K562 (cell line): ENCODE measurements at regions not wholly inside any gene's neighbourhood (a gene's known extent, or its start where the extent isn't known, plus 50 kb on each side); places are given as distances from the start of the nearest gene placed in this dataset.

Source experiments
- ATAC-seq: fragments of 200-7000 bp; cut with Tn5 transposase; 3 replicates; pipeline ENCODE4 v1.9.1; 2020; ENCODE audit warnings: moderate library complexity
- BruUV-seq: library from RNA; stranded (reverse); fragments of 400-500 nt; replicated peaks from 2 replicates; lab custom pipeline; 2021; lab: Mats Ljungman, UMichigan
- CTCF ChIA-PET: fragments of 300-600 bp; formaldehyde crosslinking; extraction: SDS; loops from one replicate; lab custom pipeline; 2021; ENCODE audit warnings: low intra/inter-chr PET ratio; lab: Yijun Ruan, JAX
- POLR2A ChIA-PET: fragments of 300-600, 350-650 bp; sonication (Branson Sonifier 250); formaldehyde crosslinking; extraction: SDS; loops from one replicate; lab custom pipeline; 2021; ENCODE audit warnings: antibody characterized with exemption, inconsistent platforms; lab: Yijun Ruan, JAX
- DNase-seq, 4 experiments: peaks; one replicate each; pipeline versions ENCODE4 v3.0.0 to v3.0.0-alpha.2; 2011 to 2018; ENCODE audit warnings: low spot score in 3 of 4, mixed read lengths in 3 of 4; ENCODE audit errors: extremely low read depth in 1 of 4
- FAIRE-seq: peaks from 2 replicates; lab custom pipeline; 2011; peaks lifted over from hg19 to GRCh38; lab: Jason Lieb, UNC
- H2AFZ ChIP-seq: 2 replicates; pipeline ENCODE4 v1.6.0; 2011; ENCODE audit warnings: low read depth, low read length, control low read depth, inconsistent platforms
- H3K27ac ChIP-seq: fragments of 200-600 bp; 3 replicates; pipeline ENCODE4 v1.8.0; 2011; ENCODE audit warnings: low read depth, mild to moderate bottlenecking, control low read depth, inconsistent platforms, low read length, moderate library complexity, mixed read lengths; ENCODE audit errors: extremely low read depth
- H3K27me3 ChIP-seq, 2 experiments: fragments of 300-600 bp in 1 of 2; 2 replicates in 1 of 2; 3 replicates in 1 of 2; pipeline versions ENCODE4 v1.6.0 to v1.8.0; 2011; ENCODE audit warnings: inconsistent platforms in 2 of 2, low read length in 2 of 2, mild to moderate bottlenecking in 1 of 2, mixed read lengths in 1 of 2, moderate library complexity in 1 of 2; ENCODE audit not compliant: control insufficient read depth in 2 of 2, insufficient read depth in 2 of 2
- H3K36me3 ChIP-seq: fragments of 300-600 bp; 3 replicates; pipeline ENCODE4 v1.8.0; 2011; ENCODE audit warnings: mild to moderate bottlenecking, low read length, inconsistent platforms; ENCODE audit not compliant: control insufficient read depth, insufficient read depth
- H3K4me1 ChIP-seq, 2 experiments: fragments of 200-600 bp in 1 of 2; replicated peaks in 1 of 2; 2 replicates in 1 of 2; 3 replicates in 1 of 2; pipeline versions ENCODE4 v1.5.1 to v1.8.0; 2011; ENCODE audit warnings: inconsistent platforms in 2 of 2, low read length in 2 of 2, mild to moderate bottlenecking in 1 of 2, mixed read lengths in 1 of 2, moderate library complexity in 1 of 2; ENCODE audit not compliant: control insufficient read depth in 2 of 2, insufficient read depth in 2 of 2
- H3K4me2 ChIP-seq: 2 replicates; pipeline ENCODE4 v1.6.1; 2011; ENCODE audit warnings: low read length, control low read depth, inconsistent platforms, mixed read lengths; ENCODE audit not compliant: insufficient read depth
- H3K4me3 ChIP-seq: fragments of 200-600 bp; sonication (generic), shearing (Covaris generic); 2 replicates; pipeline ENCODE4 v1.5.1; 2016; ENCODE audit warnings: control low read depth, inconsistent platforms
- H3K79me2 ChIP-seq: fragments of 200-600 bp; 3 replicates; pipeline ENCODE4 v1.8.0; 2011; ENCODE audit warnings: low read length, inconsistent platforms; ENCODE audit not compliant: control insufficient read depth, insufficient read depth
- H3K9ac ChIP-seq, 2 experiments: 2 replicates each; pipeline versions ENCODE4 v1.6.0 to v1.6.1; 2011; ENCODE audit warnings: low read depth in 2 of 2, low read length in 2 of 2, control low read depth in 1 of 2, inconsistent platforms in 1 of 2, mild to moderate bottlenecking in 1 of 2, mixed read lengths in 1 of 2; ENCODE audit not compliant: insufficient read depth in 1 of 2
- H3K9me1 ChIP-seq: one replicate; pipeline ENCODE4 v1.6.0; 2011; ENCODE audit warnings: inconsistent platforms, mild to moderate bottlenecking, low read length, moderate library complexity; ENCODE audit not compliant: control insufficient read depth, insufficient read depth
- H3K9me3 ChIP-seq: replicated peaks from 2 replicates; pipeline ENCODE4 v1.5.1; 2011; ENCODE audit warnings: low read depth, low read length, inconsistent platforms; ENCODE audit not compliant: control insufficient read depth, insufficient read depth
- H4K20me1 ChIP-seq: replicated peaks from 2 replicates; pipeline ENCODE4 v1.6.1; 2011; ENCODE audit warnings: low read length, inconsistent platforms, mixed read lengths; ENCODE audit not compliant: control insufficient read depth, insufficient read depth
- FOXA3 ChIP-seq, 2 experiments: fragments of 450-650 bp in 1 of 2; sonication (generic) in 1 of 2; formaldehyde crosslinking; IDR thresholded peaks in 1 of 2; conservative IDR thresholded peaks in 1 of 2; 2 replicates each; pipeline versions ENCODE4 v1.4.0 to v1.8.0; 2020 to 2022; ENCODE audit warnings: mild to moderate bottlenecking in 2 of 2, missing genetic modification reagents in 1 of 2
- FUS ChIP-seq: fragments of 200-400 bp; formaldehyde crosslinking; optimal IDR thresholded peaks from 2 replicates; pipeline ENCODE3; 2017; ENCODE audit warnings: low read depth, low read length
- NONO ChIP-seq, 2 experiments: fragments of 200-400 bp in 1 of 2; fragments of 450-650 bp in 1 of 2; formaldehyde crosslinking in 1 of 2; IDR thresholded peaks; 2 replicates each; pipeline ENCODE4 v1.6.1; 2017; ENCODE audit warnings: low read depth in 2 of 2, mild to moderate bottlenecking in 2 of 2, moderate library complexity in 2 of 2, low read length in 1 of 2
- SMARCA4 ChIP-seq: fragments of 450-650 bp; IDR thresholded peaks from 2 replicates; pipeline ENCODE4 v1.6.1; 2016
- SMARCA5 ChIP-seq: fragments of 450-650 bp; IDR thresholded peaks from 2 replicates; pipeline ENCODE4 v1.6.1; 2016
- ZNF384 ChIP-seq: IDR thresholded peaks from 2 replicates; pipeline ENCODE4 v1.6.1; 2012; ENCODE audit warnings: low read depth, low read length, improper control_type of control experiment
- WGBS: fragments of 100-300 bp; shearing (Covaris generic); methylation state at CpG from one replicate; pipeline ENCODE4 v1.1.6; 2016; ENCODE audit warnings: low coverage, mixed read lengths; ENCODE audit not compliant: insufficient coverage; ENCODE audit errors: missing lambda C conversion rate; 5-methylcytosine and 5-hydroxymethylcytosine counted together
- in situ Hi-C: fragments of 300-500 bp; cut with MboI; formaldehyde crosslinking; loops from 4 replicates; pipeline ENCODE4 v1.15.0; 2018; ENCODE audit warnings: inconsistent platforms, mixed read lengths
- intact Hi-C: fragments of 100-400 bp; cut with micrococcal nuclease; formaldehyde crosslinking; loops from 2 replicates; pipeline ENCODE4 v1.14.2; 2022
- TF ChIP-seq, protein P1 (sequence below): fragments of 250-450 bp; sonication (Bioruptor Pico); IDR thresholded peaks from 2 replicates; pipeline ENCODE4 v1.8.0; 2021; ENCODE audit warnings: moderate library complexity, mild to moderate bottlenecking, inconsistent platforms
- TF ChIP-seq, protein P2 (sequence below): fragments of 250-450 bp; sonication (Bioruptor Pico); IDR thresholded peaks from 2 replicates; pipeline ENCODE4 v1.5.0; 2021
- TF ChIP-seq, protein P3 (sequence below): fragments of 200-800 bp; sonication (Bioruptor generic); IDR thresholded peaks from 2 replicates; pipeline ENCODE4 v1.6.1; 2016; ENCODE audit warnings: missing genetic modification characterization, missing compliant biosample characterization
- TF ChIP-seq, protein P4 (sequence below): fragments of 450-650 bp; formaldehyde crosslinking; IDR thresholded peaks from 2 replicates; pipeline ENCODE4 v1.4.0; 2022; ENCODE audit warnings: missing genetic modification characterization

DNA sequence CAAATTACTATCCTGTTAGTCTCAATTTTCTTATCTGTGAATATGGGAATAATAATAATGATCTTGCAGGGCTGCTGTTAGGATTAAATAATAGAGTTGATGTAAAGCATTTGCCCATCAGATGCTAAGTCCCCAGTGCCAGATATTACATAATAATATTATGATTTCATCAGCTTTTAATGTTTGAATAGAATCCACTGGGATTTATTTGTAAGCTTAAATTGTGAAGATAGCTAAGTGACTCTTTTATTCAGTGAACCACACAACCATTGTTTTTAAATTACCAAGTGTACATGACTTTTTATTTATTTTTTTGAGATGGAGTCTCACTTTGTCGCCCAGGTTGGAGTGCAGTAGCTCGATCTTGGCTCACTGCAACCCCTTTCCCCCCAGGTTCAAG, 510.3 kb upstream of the DPP6 start:
- Histone ChIP-seq H3K36me3 (no peaks in the 10 kb centered on the region), H2AFZ (no peak overlapping the region), H3K9me3 (no peaks in the 10 kb centered on the region), H3K4me3 (no peak overlapping the region), H3K4me2 (no peak overlapping the region), H3K9ac (no peak overlapping the region), H4K20me1 (no peaks in the 10 kb centered on the region), H3K79me2 (no peaks in the 10 kb centered on the region), H3K4me1 (no peaks in the 10 kb centered on the region), H3K9me1 (no peaks in the 10 kb centered on the region), H3K27me3 (peaks cover 8 to 18% of the 10 kb centered on the region in 2 experiments; a peak in 4 of 5 replicates), H3K27ac (no peak overlapping the region)
- intact Hi-C loops (no loop called here), in situ Hi-C loops (no loop called here)
- POLR2A ChIA-PET: interaction anchor here (1.6 to 2.4 kb wide), 2 partner anchors 9 to 10 kb away, joined by 6 to 8 read pairs; no protein-coding TSS in a partner anchor
- BruUV-seq: no TSS peak
- FAIRE-seq (no peak), ATAC-seq (no peak), DNase-seq (no peak)
- WGBS: 0% methylated on average over 2 of the region's 2 CpGs
- CTCF ChIA-PET: no interaction called here
- TF ChIP-seq, protein P1, sequence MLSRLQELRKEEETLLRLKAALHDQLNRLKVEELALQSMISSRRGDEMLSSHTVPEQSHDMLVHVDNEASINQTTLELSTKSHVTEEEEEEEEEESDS (CRISPR knock-in tag): no peak
- TF ChIP-seq SMARCA5 (no peak), NONO (IDR thresholded peaks at IDR 0.05; ENCODE audit: low read depth in 2 of 2, low read length in 1 of 2) (no peak), SMARCA4 (no peak), ZNF384 (no peak), FOXA3 (CRISPR knock-in tag; conservative IDR thresholded peaks at IDR 0.05 in 1 of 2, IDR thresholded peaks at IDR 0.05 in 1 of 2) (no peak), FUS (no peak)
- TF ChIP-seq, protein P2, sequence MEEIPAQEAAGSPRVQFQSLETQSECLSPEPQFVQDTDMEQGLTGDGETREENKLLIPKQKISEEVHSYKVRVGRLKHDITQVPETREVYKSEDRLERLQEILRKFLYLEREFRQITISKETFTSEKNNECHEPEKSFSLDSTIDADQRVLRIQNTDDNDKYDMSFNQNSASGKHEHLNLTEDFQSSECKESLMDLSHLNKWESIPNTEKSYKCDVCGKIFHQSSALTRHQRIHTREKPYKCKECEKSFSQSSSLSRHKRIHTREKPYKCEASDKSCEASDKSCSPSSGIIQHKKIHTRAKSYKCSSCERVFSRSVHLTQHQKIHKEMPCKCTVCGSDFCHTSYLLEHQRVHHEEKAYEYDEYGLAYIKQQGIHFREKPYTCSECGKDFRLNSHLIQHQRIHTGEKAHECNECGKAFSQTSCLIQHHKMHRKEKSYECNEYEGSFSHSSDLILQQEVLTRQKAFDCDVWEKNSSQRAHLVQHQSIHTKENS (CRISPR knock-in tag): no peak
- TF ChIP-seq, protein P3, sequence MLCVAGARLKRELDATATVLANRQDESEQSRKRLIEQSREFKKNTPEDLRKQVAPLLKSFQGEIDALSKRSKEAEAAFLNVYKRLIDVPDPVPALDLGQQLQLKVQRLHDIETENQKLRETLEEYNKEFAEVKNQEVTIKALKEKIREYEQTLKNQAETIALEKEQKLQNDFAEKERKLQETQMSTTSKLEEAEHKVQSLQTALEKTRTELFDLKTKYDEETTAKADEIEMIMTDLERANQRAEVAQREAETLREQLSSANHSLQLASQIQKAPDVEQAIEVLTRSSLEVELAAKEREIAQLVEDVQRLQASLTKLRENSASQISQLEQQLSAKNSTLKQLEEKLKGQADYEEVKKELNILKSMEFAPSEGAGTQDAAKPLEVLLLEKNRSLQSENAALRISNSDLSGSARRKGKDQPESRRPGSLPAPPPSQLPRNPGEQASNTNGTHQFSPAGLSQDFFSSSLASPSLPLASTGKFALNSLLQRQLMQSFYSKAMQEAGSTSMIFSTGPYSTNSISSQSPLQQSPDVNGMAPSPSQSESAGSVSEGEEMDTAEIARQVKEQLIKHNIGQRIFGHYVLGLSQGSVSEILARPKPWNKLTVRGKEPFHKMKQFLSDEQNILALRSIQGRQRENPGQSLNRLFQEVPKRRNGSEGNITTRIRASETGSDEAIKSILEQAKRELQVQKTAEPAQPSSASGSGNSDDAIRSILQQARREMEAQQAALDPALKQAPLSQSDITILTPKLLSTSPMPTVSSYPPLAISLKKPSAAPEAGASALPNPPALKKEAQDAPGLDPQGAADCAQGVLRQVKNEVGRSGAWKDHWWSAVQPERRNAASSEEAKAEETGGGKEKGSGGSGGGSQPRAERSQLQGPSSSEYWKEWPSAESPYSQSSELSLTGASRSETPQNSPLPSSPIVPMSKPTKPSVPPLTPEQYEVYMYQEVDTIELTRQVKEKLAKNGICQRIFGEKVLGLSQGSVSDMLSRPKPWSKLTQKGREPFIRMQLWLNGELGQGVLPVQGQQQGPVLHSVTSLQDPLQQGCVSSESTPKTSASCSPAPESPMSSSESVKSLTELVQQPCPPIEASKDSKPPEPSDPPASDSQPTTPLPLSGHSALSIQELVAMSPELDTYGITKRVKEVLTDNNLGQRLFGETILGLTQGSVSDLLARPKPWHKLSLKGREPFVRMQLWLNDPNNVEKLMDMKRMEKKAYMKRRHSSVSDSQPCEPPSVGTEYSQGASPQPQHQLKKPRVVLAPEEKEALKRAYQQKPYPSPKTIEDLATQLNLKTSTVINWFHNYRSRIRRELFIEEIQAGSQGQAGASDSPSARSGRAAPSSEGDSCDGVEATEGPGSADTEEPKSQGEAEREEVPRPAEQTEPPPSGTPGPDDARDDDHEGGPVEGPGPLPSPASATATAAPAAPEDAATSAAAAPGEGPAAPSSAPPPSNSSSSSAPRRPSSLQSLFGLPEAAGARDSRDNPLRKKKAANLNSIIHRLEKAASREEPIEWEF: no peak
- TF ChIP-seq, protein P4, sequence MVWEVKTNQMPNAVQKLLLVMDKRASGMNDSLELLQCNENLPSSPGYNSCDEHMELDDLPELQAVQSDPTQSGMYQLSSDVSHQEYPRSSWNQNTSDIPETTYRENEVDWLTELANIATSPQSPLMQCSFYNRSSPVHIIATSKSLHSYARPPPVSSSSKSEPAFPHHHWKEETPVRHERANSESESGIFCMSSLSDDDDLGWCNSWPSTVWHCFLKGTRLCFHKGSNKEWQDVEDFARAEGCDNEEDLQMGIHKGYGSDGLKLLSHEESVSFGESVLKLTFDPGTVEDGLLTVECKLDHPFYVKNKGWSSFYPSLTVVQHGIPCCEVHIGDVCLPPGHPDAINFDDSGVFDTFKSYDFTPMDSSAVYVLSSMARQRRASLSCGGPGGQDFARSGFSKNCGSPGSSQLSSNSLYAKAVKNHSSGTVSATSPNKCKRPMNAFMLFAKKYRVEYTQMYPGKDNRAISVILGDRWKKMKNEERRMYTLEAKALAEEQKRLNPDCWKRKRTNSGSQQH: no peak
